K562 (cell line): ENCODE measurements at regions not wholly inside any gene's neighbourhood (a gene's known extent, or its start where the extent isn't known, plus 50 kb on each side); places are given as distances from the start of the nearest gene placed in this dataset.

Experiments
- ATAC-seq: fragments of 200-7000 bp; cut with Tn5 transposase; 3 replicates; pipeline ENCODE4 v1.9.1; 2020; ENCODE audit warnings: moderate library complexity
- BruUV-seq: library from RNA; stranded (reverse); fragments of 400-500 nt; replicated peaks from 2 replicates; lab custom pipeline; 2021; lab: Mats Ljungman, UMichigan
- CTCF ChIA-PET: fragments of 300-600 bp; formaldehyde crosslinking; extraction: SDS; loops from one replicate; lab custom pipeline; 2021; ENCODE audit warnings: low intra/inter-chr PET ratio; lab: Yijun Ruan, JAX
- POLR2A ChIA-PET: fragments of 300-600, 350-650 bp; sonication (Branson Sonifier 250); formaldehyde crosslinking; extraction: SDS; loops from one replicate; lab custom pipeline; 2021; ENCODE audit warnings: antibody characterized with exemption, inconsistent platforms; lab: Yijun Ruan, JAX
- DNase-seq, 4 experiments: peaks; one replicate each; pipeline versions ENCODE4 v3.0.0 to v3.0.0-alpha.2; 2011 to 2018; ENCODE audit warnings: low spot score in 3 of 4, mixed read lengths in 3 of 4; ENCODE audit errors: extremely low read depth in 1 of 4
- FAIRE-seq: peaks from 2 replicates; lab custom pipeline; 2011; peaks lifted over from hg19 to GRCh38; lab: Jason Lieb, UNC
- H2AFZ ChIP-seq: 2 replicates; pipeline ENCODE4 v1.6.0; 2011; ENCODE audit warnings: low read depth, low read length, control low read depth, inconsistent platforms
- H3K27ac ChIP-seq: fragments of 200-600 bp; 3 replicates; pipeline ENCODE4 v1.8.0; 2011; ENCODE audit warnings: low read depth, mild to moderate bottlenecking, control low read depth, inconsistent platforms, low read length, moderate library complexity, mixed read lengths; ENCODE audit errors: extremely low read depth
- H3K27me3 ChIP-seq, 2 experiments: fragments of 300-600 bp in 1 of 2; 2 replicates in 1 of 2; 3 replicates in 1 of 2; pipeline versions ENCODE4 v1.6.0 to v1.8.0; 2011; ENCODE audit warnings: inconsistent platforms in 2 of 2, low read length in 2 of 2, mild to moderate bottlenecking in 1 of 2, mixed read lengths in 1 of 2, moderate library complexity in 1 of 2; ENCODE audit not compliant: control insufficient read depth in 2 of 2, insufficient read depth in 2 of 2
- H3K36me3 ChIP-seq: fragments of 300-600 bp; 3 replicates; pipeline ENCODE4 v1.8.0; 2011; ENCODE audit warnings: mild to moderate bottlenecking, low read length, inconsistent platforms; ENCODE audit not compliant: control insufficient read depth, insufficient read depth
- H3K4me1 ChIP-seq, 2 experiments: fragments of 200-600 bp in 1 of 2; replicated peaks in 1 of 2; 2 replicates in 1 of 2; 3 replicates in 1 of 2; pipeline versions ENCODE4 v1.5.1 to v1.8.0; 2011; ENCODE audit warnings: inconsistent platforms in 2 of 2, low read length in 2 of 2, mild to moderate bottlenecking in 1 of 2, mixed read lengths in 1 of 2, moderate library complexity in 1 of 2; ENCODE audit not compliant: control insufficient read depth in 2 of 2, insufficient read depth in 2 of 2
- H3K4me2 ChIP-seq: 2 replicates; pipeline ENCODE4 v1.6.1; 2011; ENCODE audit warnings: low read length, control low read depth, inconsistent platforms, mixed read lengths; ENCODE audit not compliant: insufficient read depth
- H3K4me3 ChIP-seq: fragments of 200-600 bp; sonication (generic), shearing (Covaris generic); 2 replicates; pipeline ENCODE4 v1.5.1; 2016; ENCODE audit warnings: control low read depth, inconsistent platforms
- H3K79me2 ChIP-seq: fragments of 200-600 bp; 3 replicates; pipeline ENCODE4 v1.8.0; 2011; ENCODE audit warnings: low read length, inconsistent platforms; ENCODE audit not compliant: control insufficient read depth, insufficient read depth
- H3K9ac ChIP-seq, 2 experiments: 2 replicates each; pipeline versions ENCODE4 v1.6.0 to v1.6.1; 2011; ENCODE audit warnings: low read depth in 2 of 2, low read length in 2 of 2, control low read depth in 1 of 2, inconsistent platforms in 1 of 2, mild to moderate bottlenecking in 1 of 2, mixed read lengths in 1 of 2; ENCODE audit not compliant: insufficient read depth in 1 of 2
- H3K9me1 ChIP-seq: one replicate; pipeline ENCODE4 v1.6.0; 2011; ENCODE audit warnings: inconsistent platforms, mild to moderate bottlenecking, low read length, moderate library complexity; ENCODE audit not compliant: control insufficient read depth, insufficient read depth
- H3K9me3 ChIP-seq: replicated peaks from 2 replicates; pipeline ENCODE4 v1.5.1; 2011; ENCODE audit warnings: low read depth, low read length, inconsistent platforms; ENCODE audit not compliant: control insufficient read depth, insufficient read depth
- H4K20me1 ChIP-seq: replicated peaks from 2 replicates; pipeline ENCODE4 v1.6.1; 2011; ENCODE audit warnings: low read length, inconsistent platforms, mixed read lengths; ENCODE audit not compliant: control insufficient read depth, insufficient read depth
- FOXA1 ChIP-seq: fragments of 450-650 bp; IDR thresholded peaks from 2 replicates; pipeline ENCODE4 v1.6.1; 2016; ENCODE audit warnings: mild to moderate bottlenecking, borderline replicate concordance
- JUNB ChIP-seq: fragments of 450-650 bp; formaldehyde crosslinking; conservative IDR thresholded peaks from 2 replicates; pipeline ENCODE4 v1.4.0; 2020; ENCODE audit warnings: mild to moderate bottlenecking
- KLF1 ChIP-seq: fragments of 450-650 bp; IDR thresholded peaks from 2 replicates; pipeline ENCODE4 v1.6.1; 2016; ENCODE audit warnings: missing genetic modification characterization, missing compliant biosample characterization
- PCBP1 ChIP-seq: fragments of 200-400 bp; formaldehyde crosslinking; IDR thresholded peaks from 2 replicates; pipeline ENCODE4 v1.6.1; 2018; ENCODE audit warnings: mild to moderate bottlenecking, low read depth, low read length; ENCODE audit not compliant: poor library complexity, severe bottlenecking
- SRF ChIP-seq, 2 experiments: fragments of 250-450, 450-650 bp in 1 of 2; sonication (Bioruptor Pico) in 1 of 2; sonication (generic) in 1 of 2; formaldehyde crosslinking; IDR thresholded peaks; 2 replicates each; pipeline versions ENCODE4 v1.5.0 to v1.5.1; 2020 to 2022; ENCODE audit warnings: mild to moderate bottlenecking in 1 of 2, missing genetic modification reagents in 1 of 2
- ZC3H11A ChIP-seq: IDR thresholded peaks from 2 replicates; pipeline ENCODE4 v1.6.1; 2012; ENCODE audit warnings: low read depth, low read length, improper control_type of control experiment
- ZNF699 ChIP-seq: fragments of 250-450 bp; sonication (Bioruptor Pico); IDR thresholded peaks from 2 replicates; pipeline ENCODE4 v1.8.0; 2021; ENCODE audit warnings: mild to moderate bottlenecking, moderate library complexity; ENCODE audit not compliant: insufficient replicate concordance
- WGBS: fragments of 100-300 bp; shearing (Covaris generic); methylation state at CpG from one replicate; pipeline ENCODE4 v1.1.6; 2016; ENCODE audit warnings: low coverage, mixed read lengths; ENCODE audit not compliant: insufficient coverage; ENCODE audit errors: missing lambda C conversion rate; 5-methylcytosine and 5-hydroxymethylcytosine counted together
- in situ Hi-C: fragments of 300-500 bp; cut with MboI; formaldehyde crosslinking; loops from 4 replicates; pipeline ENCODE4 v1.15.0; 2018; ENCODE audit warnings: inconsistent platforms, mixed read lengths
- intact Hi-C: fragments of 100-400 bp; cut with micrococcal nuclease; formaldehyde crosslinking; loops from 2 replicates; pipeline ENCODE4 v1.14.2; 2022
- TF ChIP-seq, protein P1 (sequence below): sonication (generic); formaldehyde crosslinking; IDR thresholded peaks from 2 replicates; pipeline ENCODE4 v1.8.1; 2023; ENCODE audit warnings: mild to moderate bottlenecking, missing genetic modification reagents

DNA sequence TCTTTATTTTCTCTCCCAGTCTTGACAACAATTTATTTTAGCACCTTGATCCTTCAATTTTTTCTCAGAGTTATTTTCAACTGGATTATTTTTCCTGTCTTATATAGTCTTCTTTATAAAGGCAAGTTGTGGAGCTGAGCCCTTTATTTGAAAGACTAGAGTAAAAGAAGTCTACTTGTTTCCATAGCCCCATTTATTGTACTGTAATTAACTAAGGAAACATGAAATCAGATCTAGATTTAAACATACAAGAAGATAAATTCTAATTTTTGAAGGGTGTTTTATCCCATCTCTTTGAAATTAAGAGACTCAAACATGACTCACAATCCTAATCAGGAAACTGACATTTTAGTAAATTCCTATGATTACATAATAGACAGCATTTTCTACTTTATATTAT lies 2421.8 kb downstream of the LRRC4C start (continued):
- TF ChIP-seq SRF (CRISPR knock-in tag; IDR thresholded peaks at IDR 0.05), result no peak

DNA sequence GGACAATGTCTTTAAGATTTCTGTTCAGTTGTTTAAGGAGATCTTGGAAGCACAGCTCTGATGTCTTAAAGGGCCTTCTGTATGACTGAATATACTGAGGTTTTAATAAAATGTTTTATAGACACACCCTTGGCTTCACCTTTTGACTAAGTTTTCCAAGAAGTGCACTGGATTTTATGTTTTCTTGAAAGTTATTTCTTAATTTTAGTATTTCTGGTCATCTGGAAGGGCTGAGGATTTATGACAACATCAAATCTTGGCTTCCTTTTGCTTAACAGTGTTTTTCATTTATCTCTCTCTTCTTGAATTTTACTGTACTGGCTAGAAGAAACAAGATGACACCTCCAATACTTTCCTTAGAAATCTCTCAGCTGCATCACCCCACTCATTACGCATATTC lies 2423.4 kb downstream of the LRRC4C start:
- FAIRE-seq (no peak), DNase-seq (no peak), ATAC-seq (no peak)
- H3K79me2 ChIP-seq, result no peaks in the 10 kb centered on the region
- H3K27ac ChIP-seq, result no peak overlapping the region
- BruUV-seq, result no TSS peak
- no peak overlapping the region for H2AFZ ChIP-seq
- H3K9me3 ChIP-seq, result no peaks in the 10 kb centered on the region
- POLR2A ChIA-PET, result no interaction called here
- no peaks in the 10 kb centered on the region for H3K9me1 ChIP-seq
- no peak overlapping the region for H3K4me2 ChIP-seq
- no peak overlapping the region for H3K9ac ChIP-seq
- CTCF ChIA-PET, result no interaction called here
- no peak overlapping the region for H3K4me3 ChIP-seq
- in situ Hi-C loops, result no loop called here
- 0% methylated on average over 1 of the region's 1 CpG for WGBS
- no peaks in the 10 kb centered on the region for H3K27me3 ChIP-seq
- intact Hi-C loops, result no loop called here
- no peaks in the 10 kb centered on the region for H3K4me1 ChIP-seq
- H3K36me3 ChIP-seq, result no peaks in the 10 kb centered on the region
- H4K20me1 ChIP-seq, result no peaks in the 10 kb centered on the region
- TF ChIP-seq JUNB (CRISPR knock-in tag), result no peak
- TF ChIP-seq KLF1 (tag), result no peak
- no peak for TF ChIP-seq PCBP1
- no peak for TF ChIP-seq ZC3H11A
- TF ChIP-seq ZNF699 (CRISPR knock-in tag), result no peak
- no peak for TF ChIP-seq FOXA1
- TF ChIP-seq, protein P1, sequence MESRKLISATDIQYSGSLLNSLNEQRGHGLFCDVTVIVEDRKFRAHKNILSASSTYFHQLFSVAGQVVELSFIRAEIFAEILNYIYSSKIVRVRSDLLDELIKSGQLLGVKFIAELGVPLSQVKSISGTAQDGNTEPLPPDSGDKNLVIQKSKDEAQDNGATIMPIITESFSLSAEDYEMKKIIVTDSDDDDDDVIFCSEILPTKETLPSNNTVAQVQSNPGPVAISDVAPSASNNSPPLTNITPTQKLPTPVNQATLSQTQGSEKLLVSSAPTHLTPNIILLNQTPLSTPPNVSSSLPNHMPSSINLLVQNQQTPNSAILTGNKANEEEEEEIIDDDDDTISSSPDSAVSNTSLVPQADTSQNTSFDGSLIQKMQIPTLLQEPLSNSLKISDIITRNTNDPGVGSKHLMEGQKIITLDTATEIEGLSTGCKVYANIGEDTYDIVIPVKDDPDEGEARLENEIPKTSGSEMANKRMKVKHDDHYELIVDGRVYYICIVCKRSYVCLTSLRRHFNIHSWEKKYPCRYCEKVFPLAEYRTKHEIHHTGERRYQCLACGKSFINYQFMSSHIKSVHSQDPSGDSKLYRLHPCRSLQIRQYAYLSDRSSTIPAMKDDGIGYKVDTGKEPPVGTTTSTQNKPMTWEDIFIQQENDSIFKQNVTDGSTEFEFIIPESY (CRISPR knock-in tag), result no peak
